ENCODE measurements at regions not wholly inside any gene's neighbourhood (a gene's known extent, or its start where the extent isn't known, plus 50 kb on each side); places are given as distances from the start of the nearest gene placed in this dataset.

GRCh38 chr14:104306450-104307040, 168.2 kb downstream of the KIF26A start (continued):
- TF ChIP-seq REST (IDR thresholded peaks at IDR 0.05; ENCODE audit: low read depth) (no peak), FOSL1 (IDR thresholded peaks at IDR 0.05; ENCODE audit: low read depth) (no peak), ELF1 (IDR thresholded peaks at IDR 0.05; ENCODE audit: borderline replicate concordance, low read depth) (no peak), SP1 (IDR thresholded peaks at IDR 0.05; ENCODE audit: low read depth) (no peak), EZH2phosphoT487 (IDR thresholded peaks at IDR 0.05; ENCODE audit: borderline replicate concordance) (no peak)
- TF ChIP-seq, protein P1, sequence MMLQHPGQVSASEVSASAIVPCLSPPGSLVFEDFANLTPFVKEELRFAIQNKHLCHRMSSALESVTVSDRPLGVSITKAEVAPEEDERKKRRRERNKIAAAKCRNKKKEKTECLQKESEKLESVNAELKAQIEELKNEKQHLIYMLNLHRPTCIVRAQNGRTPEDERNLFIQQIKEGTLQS (IDR thresholded peaks at IDR 0.05), result no peak

DNA sequence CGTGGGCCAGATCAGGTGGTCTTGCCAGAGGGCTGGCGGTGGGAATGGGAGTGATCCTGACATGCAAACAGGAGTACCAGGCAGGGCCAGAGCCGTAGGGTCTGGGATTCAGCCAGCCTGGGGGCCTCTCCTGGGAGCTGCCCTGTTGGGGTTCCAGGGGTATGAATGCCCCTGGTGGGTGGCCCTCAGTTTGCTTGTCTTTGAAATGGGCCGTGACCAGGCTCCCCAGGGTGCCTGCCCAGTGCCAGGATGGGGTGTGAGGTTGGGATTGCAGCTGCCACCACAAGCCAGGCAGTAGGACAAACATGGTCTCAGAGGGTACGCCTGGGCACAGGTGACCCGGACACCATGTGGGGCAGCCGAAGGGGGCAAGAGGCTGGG, 168.8 kb downstream of the KIF26A start:
- DNase-seq (ENCODE audit: low read depth, low spot score) (no peak), ATAC-seq (no peak)
- Histone ChIP-seq H3K79me2 (ENCODE audit: insufficient read depth, low read length) (no peaks in the 10 kb centered on the region), H3K4me2 (ENCODE audit: low read length) (no peak overlapping the region), H3K27me3 (ENCODE audit: insufficient read depth, low read length) (no peaks in the 10 kb centered on the region; the same call in 1 of the 2 replicates), H3K9me2 (ENCODE audit: insufficient read depth) (no peaks in the 10 kb centered on the region), H3K4me1 (ENCODE audit: control insufficient read depth in 1 of 2, insufficient read depth in 2 of 2, low read length in 2 of 2) (no peaks in the 10 kb centered on the region), H3K4me3 (replicated peaks in 1 of 2; ENCODE audit: low read depth in 1 of 2, low read length in 2 of 2) (no peak overlapping the region), H2AFZ (ENCODE audit: low read depth, low read length, poor library complexity, severe bottlenecking) (no peak overlapping the region), H3K36me3 (ENCODE audit: control insufficient read depth in 1 of 2, insufficient read depth in 2 of 2, low read length in 2 of 2) (no peaks in the 10 kb centered on the region), H4K20me1 (ENCODE audit: insufficient read depth) (no peaks in the 10 kb centered on the region), H3K9me3 (ENCODE audit: control insufficient read depth in 1 of 2, insufficient read depth in 1 of 2, low read depth in 1 of 2, low read length in 2 of 2) (peaks cover 0 to 5% of the 10 kb centered on the region in 2 experiments; a peak in 1 of 4 replicates), H3K27ac (ENCODE audit: low read depth, low read length) (no peak overlapping the region), H3K9ac (ENCODE audit: low read length) (no peak overlapping the region)
- ChIA-PET RAD21 (ENCODE audit: low non-redundant PET in 1 of 2, low total read pairs in 2 of 2, uncharacterized antibody in 2 of 2, unreplicated experiment in 2 of 2) (no interaction called here), CTCF (no interaction called here), POLR2A (no interaction called here)
- TF ChIP-seq, protein P2, sequence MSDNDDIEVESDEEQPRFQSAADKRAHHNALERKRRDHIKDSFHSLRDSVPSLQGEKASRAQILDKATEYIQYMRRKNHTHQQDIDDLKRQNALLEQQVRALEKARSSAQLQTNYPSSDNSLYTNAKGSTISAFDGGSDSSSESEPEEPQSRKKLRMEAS (IDR thresholded peaks at IDR 0.05), result no peak
- TF ChIP-seq CBX3 (IDR thresholded peaks at IDR 0.05; ENCODE audit: low read depth), result no peak
- TF ChIP-seq EZH2phosphoT487 (IDR thresholded peaks at IDR 0.05; ENCODE audit: borderline replicate concordance), result no peak
- TF ChIP-seq, protein P3, sequence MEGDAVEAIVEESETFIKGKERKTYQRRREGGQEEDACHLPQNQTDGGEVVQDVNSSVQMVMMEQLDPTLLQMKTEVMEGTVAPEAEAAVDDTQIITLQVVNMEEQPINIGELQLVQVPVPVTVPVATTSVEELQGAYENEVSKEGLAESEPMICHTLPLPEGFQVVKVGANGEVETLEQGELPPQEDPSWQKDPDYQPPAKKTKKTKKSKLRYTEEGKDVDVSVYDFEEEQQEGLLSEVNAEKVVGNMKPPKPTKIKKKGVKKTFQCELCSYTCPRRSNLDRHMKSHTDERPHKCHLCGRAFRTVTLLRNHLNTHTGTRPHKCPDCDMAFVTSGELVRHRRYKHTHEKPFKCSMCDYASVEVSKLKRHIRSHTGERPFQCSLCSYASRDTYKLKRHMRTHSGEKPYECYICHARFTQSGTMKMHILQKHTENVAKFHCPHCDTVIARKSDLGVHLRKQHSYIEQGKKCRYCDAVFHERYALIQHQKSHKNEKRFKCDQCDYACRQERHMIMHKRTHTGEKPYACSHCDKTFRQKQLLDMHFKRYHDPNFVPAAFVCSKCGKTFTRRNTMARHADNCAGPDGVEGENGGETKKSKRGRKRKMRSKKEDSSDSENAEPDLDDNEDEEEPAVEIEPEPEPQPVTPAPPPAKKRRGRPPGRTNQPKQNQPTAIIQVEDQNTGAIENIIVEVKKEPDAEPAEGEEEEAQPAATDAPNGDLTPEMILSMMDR (IDR thresholded peaks at IDR 0.05 in 2 of 3, conservative IDR thresholded peaks at IDR 0.05 in 1 of 3; ENCODE audit: borderline replicate concordance in 1 of 3, insufficient read depth in 1 of 3, low read depth in 2 of 3, low read length in 2 of 3), result no peak
- no peak for TF ChIP-seq FOSL1 (IDR thresholded peaks at IDR 0.05; ENCODE audit: low read depth)
- TF ChIP-seq ZNF274 (IDR thresholded peaks at IDR 0.05; ENCODE audit: low read depth, low read length), result no peak
- no peak for TF ChIP-seq SRF (IDR thresholded peaks at IDR 0.05; ENCODE audit: low read depth)
- no peak for TF ChIP-seq RAD21 (IDR thresholded peaks at IDR 0.05; ENCODE audit: low read depth)
- no peak for TF ChIP-seq POLR2A (IDR thresholded peaks at IDR 0.05; ENCODE audit: borderline replicate concordance, extremely low read depth, insufficient read depth, insufficient read length)
- TF ChIP-seq, protein P4, sequence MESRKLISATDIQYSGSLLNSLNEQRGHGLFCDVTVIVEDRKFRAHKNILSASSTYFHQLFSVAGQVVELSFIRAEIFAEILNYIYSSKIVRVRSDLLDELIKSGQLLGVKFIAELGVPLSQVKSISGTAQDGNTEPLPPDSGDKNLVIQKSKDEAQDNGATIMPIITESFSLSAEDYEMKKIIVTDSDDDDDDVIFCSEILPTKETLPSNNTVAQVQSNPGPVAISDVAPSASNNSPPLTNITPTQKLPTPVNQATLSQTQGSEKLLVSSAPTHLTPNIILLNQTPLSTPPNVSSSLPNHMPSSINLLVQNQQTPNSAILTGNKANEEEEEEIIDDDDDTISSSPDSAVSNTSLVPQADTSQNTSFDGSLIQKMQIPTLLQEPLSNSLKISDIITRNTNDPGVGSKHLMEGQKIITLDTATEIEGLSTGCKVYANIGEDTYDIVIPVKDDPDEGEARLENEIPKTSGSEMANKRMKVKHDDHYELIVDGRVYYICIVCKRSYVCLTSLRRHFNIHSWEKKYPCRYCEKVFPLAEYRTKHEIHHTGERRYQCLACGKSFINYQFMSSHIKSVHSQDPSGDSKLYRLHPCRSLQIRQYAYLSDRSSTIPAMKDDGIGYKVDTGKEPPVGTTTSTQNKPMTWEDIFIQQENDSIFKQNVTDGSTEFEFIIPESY (IDR thresholded peaks at IDR 0.05; ENCODE audit: extremely low read depth, insufficient replicate concordance, low read length), result no peak
- no peak for TF ChIP-seq TCF7L2 (IDR thresholded peaks at IDR 0.05; ENCODE audit: borderline replicate concordance, extremely low read depth, insufficient read depth, insufficient read length)
- no peak for TF ChIP-seq ELF1 (IDR thresholded peaks at IDR 0.05; ENCODE audit: borderline replicate concordance, low read depth)
- TF ChIP-seq EGR1 (IDR thresholded peaks at IDR 0.05; ENCODE audit: low read depth), result no peak
- intact Hi-C loops (cut with micrococcal nuclease), result no loop called here
- no TSS peak for BruUV-seq (replicated peaks)
